K562 (cell line): ENCODE measurements at regions not wholly inside any gene's neighbourhood (a gene's known extent, or its start where the extent isn't known, plus 50 kb on each side); places are given as distances from the start of the nearest gene placed in this dataset.

Experiments used
- ATAC-seq: fragments of 200-7000 bp; cut with Tn5 transposase; 3 replicates; pipeline ENCODE4 v1.9.1; 2020; ENCODE audit warnings: moderate library complexity
- BruUV-seq: library from RNA; stranded (reverse); fragments of 400-500 nt; replicated peaks from 2 replicates; lab custom pipeline; 2021; lab: Mats Ljungman, UMichigan
- CTCF ChIA-PET: fragments of 300-600 bp; formaldehyde crosslinking; extraction: SDS; loops from one replicate; lab custom pipeline; 2021; ENCODE audit warnings: low intra/inter-chr PET ratio; lab: Yijun Ruan, JAX
- POLR2A ChIA-PET: fragments of 300-600, 350-650 bp; sonication (Branson Sonifier 250); formaldehyde crosslinking; extraction: SDS; loops from one replicate; lab custom pipeline; 2021; ENCODE audit warnings: antibody characterized with exemption, inconsistent platforms; lab: Yijun Ruan, JAX
- DNase-seq, 4 experiments: peaks; one replicate each; pipeline versions ENCODE4 v3.0.0 to v3.0.0-alpha.2; 2011 to 2018; ENCODE audit warnings: low spot score in 3 of 4, mixed read lengths in 3 of 4; ENCODE audit errors: extremely low read depth in 1 of 4
- FAIRE-seq: peaks from 2 replicates; lab custom pipeline; 2011; peaks lifted over from hg19 to GRCh38; lab: Jason Lieb, UNC
- H2AFZ ChIP-seq: 2 replicates; pipeline ENCODE4 v1.6.0; 2011; ENCODE audit warnings: low read depth, low read length, control low read depth, inconsistent platforms
- H3K27ac ChIP-seq: fragments of 200-600 bp; 3 replicates; pipeline ENCODE4 v1.8.0; 2011; ENCODE audit warnings: low read depth, mild to moderate bottlenecking, control low read depth, inconsistent platforms, low read length, moderate library complexity, mixed read lengths; ENCODE audit errors: extremely low read depth
- H3K27me3 ChIP-seq, 2 experiments: fragments of 300-600 bp in 1 of 2; 2 replicates in 1 of 2; 3 replicates in 1 of 2; pipeline versions ENCODE4 v1.6.0 to v1.8.0; 2011; ENCODE audit warnings: inconsistent platforms in 2 of 2, low read length in 2 of 2, mild to moderate bottlenecking in 1 of 2, mixed read lengths in 1 of 2, moderate library complexity in 1 of 2; ENCODE audit not compliant: control insufficient read depth in 2 of 2, insufficient read depth in 2 of 2
- H3K36me3 ChIP-seq: fragments of 300-600 bp; 3 replicates; pipeline ENCODE4 v1.8.0; 2011; ENCODE audit warnings: mild to moderate bottlenecking, low read length, inconsistent platforms; ENCODE audit not compliant: control insufficient read depth, insufficient read depth
- H3K4me1 ChIP-seq, 2 experiments: fragments of 200-600 bp in 1 of 2; replicated peaks in 1 of 2; 2 replicates in 1 of 2; 3 replicates in 1 of 2; pipeline versions ENCODE4 v1.5.1 to v1.8.0; 2011; ENCODE audit warnings: inconsistent platforms in 2 of 2, low read length in 2 of 2, mild to moderate bottlenecking in 1 of 2, mixed read lengths in 1 of 2, moderate library complexity in 1 of 2; ENCODE audit not compliant: control insufficient read depth in 2 of 2, insufficient read depth in 2 of 2
- H3K4me2 ChIP-seq: 2 replicates; pipeline ENCODE4 v1.6.1; 2011; ENCODE audit warnings: low read length, control low read depth, inconsistent platforms, mixed read lengths; ENCODE audit not compliant: insufficient read depth
- H3K4me3 ChIP-seq: fragments of 200-600 bp; sonication (generic), shearing (Covaris generic); 2 replicates; pipeline ENCODE4 v1.5.1; 2016; ENCODE audit warnings: control low read depth, inconsistent platforms
- H3K79me2 ChIP-seq: fragments of 200-600 bp; 3 replicates; pipeline ENCODE4 v1.8.0; 2011; ENCODE audit warnings: low read length, inconsistent platforms; ENCODE audit not compliant: control insufficient read depth, insufficient read depth
- H3K9ac ChIP-seq, 2 experiments: 2 replicates each; pipeline versions ENCODE4 v1.6.0 to v1.6.1; 2011; ENCODE audit warnings: low read depth in 2 of 2, low read length in 2 of 2, control low read depth in 1 of 2, inconsistent platforms in 1 of 2, mild to moderate bottlenecking in 1 of 2, mixed read lengths in 1 of 2; ENCODE audit not compliant: insufficient read depth in 1 of 2
- H3K9me1 ChIP-seq: one replicate; pipeline ENCODE4 v1.6.0; 2011; ENCODE audit warnings: inconsistent platforms, mild to moderate bottlenecking, low read length, moderate library complexity; ENCODE audit not compliant: control insufficient read depth, insufficient read depth
- H3K9me3 ChIP-seq: replicated peaks from 2 replicates; pipeline ENCODE4 v1.5.1; 2011; ENCODE audit warnings: low read depth, low read length, inconsistent platforms; ENCODE audit not compliant: control insufficient read depth, insufficient read depth
- H4K20me1 ChIP-seq: replicated peaks from 2 replicates; pipeline ENCODE4 v1.6.1; 2011; ENCODE audit warnings: low read length, inconsistent platforms, mixed read lengths; ENCODE audit not compliant: control insufficient read depth, insufficient read depth
- HNRNPL ChIP-seq: fragments of 200-400 bp; formaldehyde crosslinking; IDR thresholded peaks from 2 replicates; pipeline ENCODE4 v1.6.1; 2017; ENCODE audit warnings: low read depth, mild to moderate bottlenecking, low read length
- KLF16 ChIP-seq: IDR thresholded peaks from 2 replicates; pipeline ENCODE4 v1.6.1; 2016; ENCODE audit warnings: antibody characterized with exemption
- MCM7 ChIP-seq, 2 experiments: fragments of 450-650 bp; IDR thresholded peaks; 2 replicates each; pipeline ENCODE4 v1.6.1; 2016 to 2018
- NR0B1 ChIP-seq: fragments of 450-650 bp; IDR thresholded peaks from one replicate; pipeline ENCODE4 v1.6.1; 2018; ENCODE audit warnings: mild to moderate bottlenecking, moderate library complexity; ENCODE audit not compliant: partially characterized antibody
- RAD21 ChIP-seq, 2 experiments: fragments of 250-450 bp in 1 of 2; fragments of 450-650 bp in 1 of 2; sonication (Bioruptor Pico) in 1 of 2; formaldehyde crosslinking in 1 of 2; IDR thresholded peaks in 1 of 2; conservative IDR thresholded peaks in 1 of 2; 2 replicates each; pipeline versions ENCODE4 v1.4.0 to v1.8.0; 2020 to 2022; ENCODE audit warnings: mild to moderate bottlenecking in 2 of 2, moderate library complexity in 1 of 2
- SRSF9 ChIP-seq: fragments of 200-400 bp; formaldehyde crosslinking; IDR thresholded peaks from 2 replicates; pipeline ENCODE4 v1.6.1; 2017; ENCODE audit warnings: low read depth, low read length, borderline replicate concordance
- TBP ChIP-seq: optimal IDR thresholded peaks from 2 replicates; pipeline ENCODE3; 2011; ENCODE audit warnings: low read depth, low read length, improper control_type of control experiment
- WGBS: fragments of 100-300 bp; shearing (Covaris generic); methylation state at CpG from one replicate; pipeline ENCODE4 v1.1.6; 2016; ENCODE audit warnings: low coverage, mixed read lengths; ENCODE audit not compliant: insufficient coverage; ENCODE audit errors: missing lambda C conversion rate; 5-methylcytosine and 5-hydroxymethylcytosine counted together
- in situ Hi-C: fragments of 300-500 bp; cut with MboI; formaldehyde crosslinking; loops from 4 replicates; pipeline ENCODE4 v1.15.0; 2018; ENCODE audit warnings: inconsistent platforms, mixed read lengths
- intact Hi-C: fragments of 100-400 bp; cut with micrococcal nuclease; formaldehyde crosslinking; loops from 2 replicates; pipeline ENCODE4 v1.14.2; 2022

GRCh38 chr6:112752305-112752704 is 405.2 kb downstream of the RFPL4B start:
- Histone ChIP-seq H3K9me3 (no peaks in the 10 kb centered on the region), H4K20me1 (no peaks in the 10 kb centered on the region), H3K4me1 (no peaks in the 10 kb centered on the region), H3K79me2 (no peaks in the 10 kb centered on the region), H3K27me3 (no peaks in the 10 kb centered on the region), H3K9ac (no peak overlapping the region), H3K4me2 (no peak overlapping the region), H3K36me3 (no peaks in the 10 kb centered on the region), H2AFZ (no peak overlapping the region), H3K4me3 (no peak overlapping the region), H3K27ac (no peak overlapping the region), H3K9me1 (no peaks in the 10 kb centered on the region)
- WGBS, result 0% methylated on average over 2 of the region's 2 CpGs
- CTCF ChIA-PET, result no interaction called here
- no peak for DNase-seq
- FAIRE-seq, result no peak
- no peak for TF ChIP-seq NR0B1
- TF ChIP-seq SRSF9, result no peak
- TF ChIP-seq MCM7 (IDR thresholded peaks at IDR 0.05), result no peak
- TF ChIP-seq RAD21 (CRISPR knock-in tag; conservative IDR thresholded peaks at IDR 0.05 in 1 of 2, IDR thresholded peaks at IDR 0.05 in 1 of 2), result no peak
- TF ChIP-seq HNRNPL, result no peak
- TF ChIP-seq KLF16, result no peak
- no peak for TF ChIP-seq TBP
- in situ Hi-C loops (no loop called here), intact Hi-C loops (no loop called here)
- POLR2A ChIA-PET, result no interaction called here
- ATAC-seq, result no peak
- no TSS peak for BruUV-seq
